HEK293 (cell line): ENCODE measurements at regions not wholly inside any gene's neighbourhood (a gene's known extent, or its start where the extent isn't known, plus 50 kb on each side); places are given as distances from the start of the nearest gene placed in this dataset.

Source experiments
- CTCF ChIA-PET: fragments of 350-600 bp; formaldehyde crosslinking; extraction: SDS; loops from one replicate; lab custom pipeline; 2021; ENCODE audit warnings: antibody characterized with exemption; lab: Yijun Ruan, JAX
- POLR2A ChIA-PET: fragments of 300-600 bp; formaldehyde crosslinking; extraction: SDS; loops from one replicate; lab custom pipeline; 2020; ENCODE audit warnings: antibody characterized with exemption, inconsistent platforms; lab: Yijun Ruan, JAX
- H3K27ac ChIP-seq: fragments of 200-500 bp; sonication (Bioruptor generic); 2 replicates; pipeline ENCODE4 v1.5.1; 2014; ENCODE audit warnings: low read depth, low read length, control low read depth, inconsistent platforms; ENCODE audit errors: extremely low read depth
- H3K36me3 ChIP-seq, 2 experiments: fragments of 200-500 bp in 1 of 2; sonication (Bioruptor generic) in 1 of 2; 1 replicate in 1 of 2; 2 replicates in 1 of 2; pipeline ENCODE4 v1.5.1; 2014 to 2017; ENCODE audit warnings: inconsistent platforms in 2 of 2, low read length in 2 of 2; ENCODE audit not compliant: control insufficient read depth in 2 of 2, insufficient read depth in 1 of 2
- H3K4me1 ChIP-seq: fragments of 200-500 bp; sonication (Bioruptor generic); 2 replicates; pipeline ENCODE4 v1.5.1; 2014; ENCODE audit warnings: mild to moderate bottlenecking, low read length, inconsistent platforms; ENCODE audit not compliant: control insufficient read depth, insufficient read depth
- H3K4me3 ChIP-seq: 2 replicates; pipeline ENCODE4 v1.5.1; 2011; ENCODE audit warnings: low read depth, mild to moderate bottlenecking, control low read depth, low read length, moderate library complexity
- H3K9me3 ChIP-seq: fragments of 200-500 bp; sonication (Bioruptor generic); 2 replicates; pipeline ENCODE4 v1.5.1; 2014; ENCODE audit warnings: low read depth, low read length, inconsistent platforms; ENCODE audit not compliant: control insufficient read depth, insufficient read depth
- BCL11B ChIP-seq: fragments of 450-650 bp; formaldehyde crosslinking; IDR thresholded peaks from 2 replicates; pipeline ENCODE4 v1.5.1; 2016; ENCODE audit warnings: low read depth, missing biosample characterization, missing genetic modification characterization
- FEZF1 ChIP-seq: fragments of 450-650 bp; formaldehyde crosslinking; IDR thresholded peaks from 2 replicates; pipeline ENCODE4 v1.5.1; 2016; ENCODE audit warnings: missing biosample characterization, missing genetic modification characterization
- KLF10 ChIP-seq: fragments of 450-650 bp; IDR thresholded peaks from 2 replicates; pipeline ENCODE4 v1.5.1; 2018; ENCODE audit warnings: missing biosample characterization, mild to moderate bottlenecking, missing genetic modification characterization
- KLF16 ChIP-seq: fragments of 450-650 bp; formaldehyde crosslinking; IDR thresholded peaks from 2 replicates; pipeline ENCODE4 v1.5.1; 2017; ENCODE audit warnings: missing biosample characterization, missing genetic modification characterization
- RBAK ChIP-seq: fragments of 450-650 bp; formaldehyde crosslinking; IDR thresholded peaks from 2 replicates; pipeline ENCODE4 v1.5.1; 2016; ENCODE audit warnings: missing biosample characterization, missing genetic modification characterization
- ZFHX2 ChIP-seq: fragments of 450-650 bp; formaldehyde crosslinking; conservative IDR thresholded peaks from 2 replicates; pipeline ENCODE4 v1.5.1; 2016; ENCODE audit warnings: missing biosample characterization, missing genetic modification characterization
- ZFP69B ChIP-seq: fragments of 450-650 bp; formaldehyde crosslinking; IDR thresholded peaks from 2 replicates; pipeline ENCODE4 v1.5.1; 2016; ENCODE audit warnings: missing biosample characterization, missing genetic modification characterization
- ZNF121 ChIP-seq: fragments of 450-650 bp; formaldehyde crosslinking; IDR thresholded peaks from 2 replicates; pipeline ENCODE4 v1.5.1; 2016; ENCODE audit warnings: missing biosample characterization, missing genetic modification characterization
- ZNF132 ChIP-seq: fragments of 450-650 bp; formaldehyde crosslinking; IDR thresholded peaks from 2 replicates; pipeline ENCODE4 v1.5.1; 2017; ENCODE audit warnings: missing biosample characterization, missing genetic modification characterization, borderline replicate concordance
- ZNF140 ChIP-seq: fragments of 450-650 bp; formaldehyde crosslinking; IDR thresholded peaks from 2 replicates; pipeline ENCODE4 v1.5.1; 2016; ENCODE audit warnings: missing biosample characterization, missing genetic modification characterization
- ZNF146 ChIP-seq: fragments of 450-650 bp; formaldehyde crosslinking; IDR thresholded peaks from 2 replicates; pipeline ENCODE4 v1.5.1; 2016; ENCODE audit warnings: missing biosample characterization, missing genetic modification characterization
- ZNF157 ChIP-seq: fragments of 450-650 bp; formaldehyde crosslinking; IDR thresholded peaks from 2 replicates; pipeline ENCODE4 v1.5.1; 2016; ENCODE audit warnings: missing biosample characterization, missing genetic modification characterization
- ZNF184 ChIP-seq: fragments of 450-650 bp; IDR thresholded peaks from 2 replicates; pipeline ENCODE4 v1.5.1; 2018; ENCODE audit warnings: missing biosample characterization, mild to moderate bottlenecking, missing genetic modification characterization
- ZNF23 ChIP-seq: fragments of 450-650 bp; formaldehyde crosslinking; IDR thresholded peaks from 2 replicates; pipeline ENCODE4 v1.5.1; 2016; ENCODE audit warnings: missing biosample characterization, missing genetic modification characterization, borderline replicate concordance
- ZNF302 ChIP-seq: fragments of 450-650 bp; formaldehyde crosslinking; IDR thresholded peaks from 2 replicates; pipeline ENCODE4 v1.5.1; 2016; ENCODE audit warnings: missing biosample characterization, missing genetic modification characterization, low read depth
- ZNF48 ChIP-seq: fragments of 450-650 bp; formaldehyde crosslinking; IDR thresholded peaks from 2 replicates; pipeline ENCODE4 v1.5.1; 2016; ENCODE audit warnings: missing biosample characterization, missing genetic modification characterization
- ZNF549 ChIP-seq: fragments of 450-650 bp; IDR thresholded peaks from 2 replicates; pipeline ENCODE4 v1.5.1; 2018; ENCODE audit warnings: missing biosample characterization, missing genetic modification characterization, mild to moderate bottlenecking, inconsistent platforms, moderate library complexity
- ZNF558 ChIP-seq: fragments of 450-650 bp; formaldehyde crosslinking; IDR thresholded peaks from 2 replicates; pipeline ENCODE4 v1.5.1; 2016; ENCODE audit warnings: missing biosample characterization, missing genetic modification characterization
- ZNF610 ChIP-seq: fragments of 450-650 bp; formaldehyde crosslinking; IDR thresholded peaks from 2 replicates; pipeline ENCODE4 v1.5.1; 2016; ENCODE audit warnings: missing biosample characterization, missing genetic modification characterization, borderline replicate concordance
- ZNF76 ChIP-seq: fragments of 450-650 bp; formaldehyde crosslinking; IDR thresholded peaks from 2 replicates; pipeline ENCODE4; 2016; ENCODE audit warnings: low read depth, missing biosample characterization, missing genetic modification characterization, borderline replicate concordance
- ZNF830 ChIP-seq: fragments of 450-650 bp; IDR thresholded peaks from 2 replicates; pipeline ENCODE4 v1.5.0; 2018; ENCODE audit warnings: missing biosample characterization, missing genetic modification characterization, low read depth, mild to moderate bottlenecking, moderate library complexity
- TF ChIP-seq, protein P1 (sequence below): fragments of 450-650 bp; formaldehyde crosslinking; IDR thresholded peaks from 2 replicates; pipeline ENCODE4 v1.5.1; 2017; ENCODE audit warnings: missing biosample characterization, missing genetic modification characterization
- TF ChIP-seq, protein P2 (sequence below): fragments of 450-650 bp; formaldehyde crosslinking; IDR thresholded peaks from 2 replicates; pipeline ENCODE4 v1.5.1; 2017; ENCODE audit warnings: missing biosample characterization, missing genetic modification characterization
- TF ChIP-seq, protein P3 (sequence below): fragments of 450-650 bp; formaldehyde crosslinking; IDR thresholded peaks from 2 replicates; pipeline ENCODE4 v1.5.1; 2016; ENCODE audit warnings: missing biosample characterization, missing genetic modification characterization
- TF ChIP-seq, protein P4 (sequence below): fragments of 450-650 bp; formaldehyde crosslinking; IDR thresholded peaks from 2 replicates; pipeline ENCODE4 v1.5.1; 2017; ENCODE audit warnings: missing biosample characterization, missing genetic modification characterization
- TF ChIP-seq, protein P5 (sequence below): fragments of 450-650 bp; formaldehyde crosslinking; IDR thresholded peaks from 2 replicates; pipeline ENCODE4 v1.5.1; 2016; ENCODE audit warnings: missing biosample characterization, missing genetic modification characterization

DNA sequence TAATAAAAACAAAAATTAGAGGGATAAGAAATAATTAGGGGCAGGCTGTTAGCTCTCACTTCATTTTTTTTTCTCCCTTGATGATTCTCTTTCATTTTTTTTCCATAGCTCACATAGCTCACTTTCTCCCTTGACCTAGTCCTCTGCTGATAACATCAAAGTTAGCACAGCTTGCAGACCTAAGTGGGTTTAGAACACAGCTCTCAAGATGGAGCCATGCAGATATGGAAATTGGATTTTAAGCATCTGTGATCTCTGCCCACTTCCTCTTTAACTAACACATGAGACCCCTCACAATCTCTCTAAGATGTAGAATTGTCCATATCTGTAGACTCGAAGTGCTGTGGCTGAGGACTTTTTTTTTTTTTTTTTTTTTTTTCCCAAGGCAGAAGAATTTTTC lies 257.1 kb downstream of the SOX4 start (continued):
- TF ChIP-seq, protein P1, sequence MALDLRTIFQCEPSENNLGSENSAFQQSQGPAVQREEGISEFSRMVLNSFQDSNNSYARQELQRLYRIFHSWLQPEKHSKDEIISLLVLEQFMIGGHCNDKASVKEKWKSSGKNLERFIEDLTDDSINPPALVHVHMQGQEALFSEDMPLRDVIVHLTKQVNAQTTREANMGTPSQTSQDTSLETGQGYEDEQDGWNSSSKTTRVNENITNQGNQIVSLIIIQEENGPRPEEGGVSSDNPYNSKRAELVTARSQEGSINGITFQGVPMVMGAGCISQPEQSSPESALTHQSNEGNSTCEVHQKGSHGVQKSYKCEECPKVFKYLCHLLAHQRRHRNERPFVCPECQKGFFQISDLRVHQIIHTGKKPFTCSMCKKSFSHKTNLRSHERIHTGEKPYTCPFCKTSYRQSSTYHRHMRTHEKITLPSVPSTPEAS, result no peak
- TF ChIP-seq ZNF558 (tag by site-specific recombination), result no peak

DNA sequence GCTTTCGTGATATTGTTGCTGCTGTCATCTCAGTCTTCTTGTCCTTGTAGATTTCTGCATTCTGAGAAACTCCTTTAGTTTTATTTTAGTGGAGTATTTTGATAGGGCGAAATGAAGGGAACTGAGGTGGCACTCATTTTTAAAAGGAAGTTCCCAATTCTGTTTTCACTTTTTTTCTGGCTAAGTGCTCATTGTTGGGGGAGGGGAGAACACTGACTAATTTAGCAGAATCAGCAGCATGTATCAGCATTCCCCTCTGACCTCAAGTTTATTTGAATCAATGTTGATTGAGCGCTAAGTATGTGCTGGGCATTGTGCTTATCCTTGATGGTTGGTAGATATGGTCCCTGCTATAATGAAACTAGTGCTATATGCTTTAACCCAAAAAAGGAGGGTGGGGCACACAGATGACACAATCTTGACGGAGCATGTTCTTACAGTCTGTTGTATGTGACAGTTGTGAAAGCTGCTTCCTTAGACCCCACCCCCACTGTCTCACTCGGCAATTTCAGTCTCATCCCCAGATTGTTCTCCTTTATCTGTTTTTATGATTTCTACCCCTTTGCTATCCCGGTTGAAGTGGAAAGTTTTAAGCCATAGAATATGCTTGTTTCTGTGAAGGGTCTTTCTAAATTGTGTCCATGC lies 262.4 kb downstream of the SOX4 start:
- no peak overlapping the region for H3K4me3 ChIP-seq
- CTCF ChIA-PET, result interaction anchor here (0.6 kb wide), 1 partner anchor 974 kb away, joined by 5 read pairs; no protein-coding TSS in a partner anchor
- TF ChIP-seq ZNF140 (no peak), BCL11B (no peak), ZNF23 (no peak), RBAK (tag by site-specific recombination) (no peak), ZNF132 (tag by site-specific recombination) (no peak), ZNF157 (tag by site-specific recombination) (no peak), ZNF830 (tag by site-specific recombination) (no peak), ZNF184 (no peak), KLF10 (tag by site-specific recombination) (no peak), ZNF302 (tag by site-specific recombination) (no peak), ZNF146 (tag by site-specific recombination) (no peak), ZFP69B (tag by site-specific recombination) (no peak), ZNF76 (no peak), ZNF549 (tag by site-specific recombination) (no peak), KLF16 (no peak), ZFHX2 (tag by site-specific recombination) (no peak)
- TF ChIP-seq, protein P2, sequence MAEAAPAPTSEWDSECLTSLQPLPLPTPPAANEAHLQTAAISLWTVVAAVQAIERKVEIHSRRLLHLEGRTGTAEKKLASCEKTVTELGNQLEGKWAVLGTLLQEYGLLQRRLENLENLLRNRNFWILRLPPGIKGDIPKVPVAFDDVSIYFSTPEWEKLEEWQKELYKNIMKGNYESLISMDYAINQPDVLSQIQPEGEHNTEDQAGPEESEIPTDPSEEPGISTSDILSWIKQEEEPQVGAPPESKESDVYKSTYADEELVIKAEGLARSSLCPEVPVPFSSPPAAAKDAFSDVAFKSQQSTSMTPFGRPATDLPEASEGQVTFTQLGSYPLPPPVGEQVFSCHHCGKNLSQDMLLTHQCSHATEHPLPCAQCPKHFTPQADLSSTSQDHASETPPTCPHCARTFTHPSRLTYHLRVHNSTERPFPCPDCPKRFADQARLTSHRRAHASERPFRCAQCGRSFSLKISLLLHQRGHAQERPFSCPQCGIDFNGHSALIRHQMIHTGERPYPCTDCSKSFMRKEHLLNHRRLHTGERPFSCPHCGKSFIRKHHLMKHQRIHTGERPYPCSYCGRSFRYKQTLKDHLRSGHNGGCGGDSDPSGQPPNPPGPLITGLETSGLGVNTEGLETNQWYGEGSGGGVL, result no peak
- TF ChIP-seq, protein P3, sequence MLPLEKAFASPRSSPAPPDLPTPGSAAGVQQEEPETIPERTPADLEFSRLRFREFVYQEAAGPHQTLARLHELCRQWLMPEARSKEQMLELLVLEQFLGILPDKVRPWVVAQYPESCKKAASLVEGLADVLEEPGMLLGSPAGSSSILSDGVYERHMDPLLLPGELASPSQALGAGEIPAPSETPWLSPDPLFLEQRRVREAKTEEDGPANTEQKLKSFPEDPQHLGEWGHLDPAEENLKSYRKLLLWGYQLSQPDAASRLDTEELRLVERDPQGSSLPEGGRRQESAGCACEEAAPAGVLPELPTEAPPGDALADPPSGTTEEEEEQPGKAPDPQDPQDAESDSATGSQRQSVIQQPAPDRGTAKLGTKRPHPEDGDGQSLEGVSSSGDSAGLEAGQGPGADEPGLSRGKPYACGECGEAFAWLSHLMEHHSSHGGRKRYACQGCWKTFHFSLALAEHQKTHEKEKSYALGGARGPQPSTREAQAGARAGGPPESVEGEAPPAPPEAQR (tag by site-specific recombination), result no peak

DNA sequence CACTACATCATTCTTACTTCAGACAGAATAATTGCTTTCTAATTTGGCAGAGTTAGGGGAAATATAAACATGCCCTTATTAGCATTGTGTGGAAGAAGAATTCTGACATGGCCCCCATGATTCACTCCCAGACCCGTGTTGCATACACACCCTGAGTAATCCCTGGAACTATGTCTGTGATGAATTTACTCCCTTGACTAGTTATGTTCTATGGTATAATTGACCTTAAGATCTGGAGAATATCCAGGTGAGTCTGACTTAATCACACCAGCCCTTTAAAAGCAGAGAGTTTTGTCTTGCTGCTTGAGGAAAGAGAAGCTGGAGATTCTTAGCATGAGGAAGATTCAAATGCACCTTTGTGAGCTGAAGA lies 262.9 kb downstream of the SOX4 start:
- Histone ChIP-seq H3K27ac (no peak overlapping the region), H3K4me1 (0 out of 2 replicates have a peak, but pooled peaks cover 2% of the 10 kb centered on the region), H3K36me3 (no peaks in the 10 kb centered on the region), H3K9me3 (no peaks in the 10 kb centered on the region), H3K4me3 (no peak overlapping the region)
- ChIA-PET POLR2A (interaction anchor here (0.6 to 1.2 kb wide), 3 partner anchors 93 to 263 kb away, joined by 3 to 4 read pairs (median 3); partner anchors contain the start of gene SOX4), CTCF (interaction anchor here (0.6 kb wide), 2 partner anchors 973 to 1098 kb away, joined by 3 to 5 read pairs; no protein-coding TSS in a partner anchor)
- TF ChIP-seq ZNF121 (tag by site-specific recombination) (no peak), FEZF1 (tag by site-specific recombination) (no peak), ZNF48 (tag by site-specific recombination) (no peak), ZNF610 (tag by site-specific recombination) (no peak)
- TF ChIP-seq, protein P3 (tag by site-specific recombination), result no peak
- TF ChIP-seq, protein P4, sequence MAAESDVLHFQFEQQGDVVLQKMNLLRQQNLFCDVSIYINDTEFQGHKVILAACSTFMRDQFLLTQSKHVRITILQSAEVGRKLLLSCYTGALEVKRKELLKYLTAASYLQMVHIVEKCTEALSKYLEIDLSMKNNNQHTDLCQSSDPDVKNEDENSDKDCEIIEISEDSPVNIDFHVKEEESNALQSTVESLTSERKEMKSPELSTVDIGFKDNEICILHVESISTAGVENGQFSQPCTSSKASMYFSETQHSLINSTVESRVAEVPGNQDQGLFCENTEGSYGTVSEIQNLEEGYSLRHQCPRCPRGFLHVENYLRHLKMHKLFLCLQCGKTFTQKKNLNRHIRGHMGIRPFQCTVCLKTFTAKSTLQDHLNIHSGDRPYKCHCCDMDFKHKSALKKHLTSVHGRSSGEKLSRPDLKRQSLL (tag by site-specific recombination), result no peak
- TF ChIP-seq, protein P5, sequence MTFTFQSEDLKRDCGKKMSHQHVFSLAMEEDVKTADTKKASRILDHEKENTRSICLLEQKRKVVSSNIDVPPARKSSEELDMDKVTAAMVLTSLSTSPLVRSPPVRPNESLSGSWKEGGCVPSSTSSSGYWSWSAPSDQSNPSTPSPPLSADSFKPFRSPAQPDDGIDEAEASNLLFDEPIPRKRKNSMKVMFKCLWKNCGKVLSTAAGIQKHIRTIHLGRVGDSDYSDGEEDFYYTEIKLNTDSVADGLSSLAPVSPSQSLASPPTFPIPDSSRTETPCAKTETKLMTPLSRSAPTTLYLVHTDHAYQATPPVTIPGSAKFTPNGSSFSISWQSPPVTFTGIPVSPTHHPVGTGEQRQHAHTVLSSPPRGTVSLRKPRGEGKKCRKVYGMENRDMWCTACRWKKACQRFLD (tag by site-specific recombination), result no peak
- TF ChIP-seq, all 188 proteins: peak for 0

More for the DNA sequence above, 262.4 kb downstream of the SOX4 start:
- POLR2A ChIA-PET, result interaction anchor here (1.2 kb wide), 1 partner anchor 263 kb away, joined by 4 read pairs; the partner anchor contains the start of gene SOX4
- H3K36me3 ChIP-seq, result no peaks in the 10 kb centered on the region
- 0 out of 2 replicates have a peak, but pooled peaks cover 2% of the 10 kb centered on the region for H3K4me1 ChIP-seq
- H3K27ac ChIP-seq, result no peak overlapping the region
- H3K9me3 ChIP-seq, result no peaks in the 10 kb centered on the region
